Activated CD8-positive, alpha-beta memory T cell treated with anti-CD3 and anti-CD28 coated beads for 24 hours (primary cell): ENCODE measurements at regions not wholly inside any gene's neighbourhood (a gene's known extent, or its start where the extent isn't known, plus 50 kb on each side); places are given as distances from the start of the nearest gene placed in this dataset.

ENCODE experiments used
- DNase-seq: peaks from one replicate; pipeline ENCODE4 v3.0.0-alpha.2; 2020

- no peak for DNase-seq
Measured at GRCh38 chr5:136682986-136683385, 317.6 kb upstream of the TRPC7 start.

- DNase-seq = no peak
Measured at GRCh38 chr5:136679233-136679632, 313.9 kb upstream of the TRPC7 start.

- DNase-seq = no peak
Measured at GRCh38 chr5:136677217-136677616, 311.9 kb upstream of the TRPC7 start.

- no peak for DNase-seq
Measured at GRCh38 chr5:136676685-136677084, 311.3 kb upstream of the TRPC7 start.

GRCh38 chr5:136675769-136676168, 310.4 kb upstream of the TRPC7 start:
- no peak for DNase-seq

GRCh38 chr5:136674178-136674577, 308.8 kb upstream of the TRPC7 start:
- DNase-seq = no peak

GRCh38 chr5:136667789-136668188, 302.4 kb upstream of the TRPC7 start:
- DNase-seq = no peak

- no peak for DNase-seq
Measured at GRCh38 chr5:136666970-136667620, 301.8 kb upstream of the TRPC7 start.

- no peak for DNase-seq
Measured at GRCh38 chr5:136665331-136665730, 300.0 kb upstream of the TRPC7 start.

GRCh38 chr5:136661026-136661425, 295.7 kb upstream of the TRPC7 start:
- DNase-seq = no peak

- no peak for DNase-seq
Measured at GRCh38 chr5:136656811-136657210, 291.5 kb upstream of the TRPC7 start.

- DNase-seq = no peak
Measured at GRCh38 chr5:136655468-136655867, 290.1 kb upstream of the TRPC7 start.

- DNase-seq = no peak
Measured at GRCh38 chr5:136646915-136647314, 281.6 kb upstream of the TRPC7 start.

GRCh38 chr5:136642976-136643375, 277.6 kb upstream of the TRPC7 start:
- DNase-seq = no peak

GRCh38 chr5:136639616-136640015, 274.3 kb upstream of the TRPC7 start:
- DNase-seq = no peak

GRCh38 chr5:136638084-136638483, 272.7 kb upstream of the TRPC7 start:
- no peak for DNase-seq

- no peak for DNase-seq
Measured at GRCh38 chr5:136636001-136636400, 270.7 kb upstream of the TRPC7 start.

- DNase-seq = no peak
Measured at GRCh38 chr5:136631186-136631585, 265.8 kb upstream of the TRPC7 start.

- no peak for DNase-seq
Measured at GRCh38 chr5:136629125-136629792, 263.9 kb upstream of the TRPC7 start.

- DNase-seq = no peak
Measured at GRCh38 chr5:136626531-136626930, 261.2 kb upstream of the TRPC7 start.

GRCh38 chr5:136622747-136623146, 257.4 kb upstream of the TRPC7 start:
- no peak for DNase-seq

GRCh38 chr5:136621743-136622142, 256.4 kb upstream of the TRPC7 start:
- no peak for DNase-seq

- no peak for DNase-seq
Measured at GRCh38 chr5:136620621-136621020, 255.3 kb upstream of the TRPC7 start.

- no peak for DNase-seq
Measured at GRCh38 chr5:136620016-136620419, 254.7 kb upstream of the TRPC7 start.

GRCh38 chr5:136619556-136619955, 254.2 kb upstream of the TRPC7 start:
- no peak for DNase-seq
